ENCODE measurements at regions not wholly inside any gene's neighbourhood (a gene's known extent, or its start where the extent isn't known, plus 50 kb on each side); places are given as distances from the start of the nearest gene placed in this dataset.

DNA sequence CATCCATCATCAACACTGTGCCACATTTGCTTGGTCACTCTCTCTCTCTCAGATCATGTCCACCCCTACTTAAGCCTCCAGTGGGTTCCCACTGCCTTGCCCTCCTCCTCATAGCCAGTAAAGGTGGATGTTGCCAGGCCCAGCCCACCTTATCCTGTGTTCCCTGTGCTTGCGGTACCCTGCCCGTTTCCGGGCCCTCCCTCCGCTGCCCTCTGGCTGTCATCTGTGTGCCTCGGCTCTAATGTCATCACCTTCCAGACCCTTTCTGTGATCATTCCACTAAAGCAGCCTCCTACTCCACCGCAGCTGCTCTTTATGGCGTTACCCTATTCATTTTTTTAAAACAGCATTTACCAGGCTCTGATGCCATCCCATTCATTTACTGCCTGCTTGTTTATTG lies 305.7 kb upstream of the SKOR2 start:
- Histone ChIP-seq H3K27ac (no peak overlapping the region), H3K4me2 (no peak overlapping the region), H3K4me3 (no peak overlapping the region), H3K9me3 (no peaks in the 10 kb centered on the region), H3K4me1 (no peaks in the 10 kb centered on the region)
- no peak for TF ChIP-seq FOSL2 (IDR thresholded peaks at IDR 0.05)
- TF ChIP-seq FOSL2 (CRISPR knock-in tag; IDR thresholded peaks at IDR 0.05), result no peak
- TF ChIP-seq CBX2 (IDR thresholded peaks at IDR 0.05; ENCODE audit: borderline replicate concordance, low read depth), result no peak
- TF ChIP-seq JUNB (IDR thresholded peaks at IDR 0.05), result no peak
- TF ChIP-seq EHF (CRISPR knock-in tag; IDR thresholded peaks at IDR 0.05), result no peak
- TF ChIP-seq CHD4 (IDR thresholded peaks at IDR 0.05; ENCODE audit: borderline replicate concordance), result no peak
- no peak for TF ChIP-seq RARB (CRISPR knock-in tag; IDR thresholded peaks at IDR 0.05)
- TF ChIP-seq, protein P1, sequence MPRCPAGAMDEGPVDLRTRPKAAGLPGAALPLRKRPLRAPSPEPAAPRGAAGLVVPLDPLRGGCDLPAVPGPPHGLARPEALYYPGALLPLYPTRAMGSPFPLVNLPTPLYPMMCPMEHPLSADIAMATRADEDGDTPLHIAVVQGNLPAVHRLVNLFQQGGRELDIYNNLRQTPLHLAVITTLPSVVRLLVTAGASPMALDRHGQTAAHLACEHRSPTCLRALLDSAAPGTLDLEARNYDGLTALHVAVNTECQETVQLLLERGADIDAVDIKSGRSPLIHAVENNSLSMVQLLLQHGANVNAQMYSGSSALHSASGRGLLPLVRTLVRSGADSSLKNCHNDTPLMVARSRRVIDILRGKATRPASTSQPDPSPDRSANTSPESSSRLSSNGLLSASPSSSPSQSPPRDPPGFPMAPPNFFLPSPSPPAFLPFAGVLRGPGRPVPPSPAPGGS (IDR thresholded peaks at IDR 0.05), result no peak
- TF ChIP-seq, protein P2, sequence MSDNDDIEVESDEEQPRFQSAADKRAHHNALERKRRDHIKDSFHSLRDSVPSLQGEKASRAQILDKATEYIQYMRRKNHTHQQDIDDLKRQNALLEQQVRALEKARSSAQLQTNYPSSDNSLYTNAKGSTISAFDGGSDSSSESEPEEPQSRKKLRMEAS (IDR thresholded peaks at IDR 0.05), result no peak
- no peak for TF ChIP-seq ZFP36 (IDR thresholded peaks at IDR 0.05; ENCODE audit: borderline replicate concordance, partially characterized antibody)
- TF ChIP-seq MYC (IDR thresholded peaks at IDR 0.05; ENCODE audit: borderline replicate concordance, low read length), result no peak
- TF ChIP-seq KDM5A (IDR thresholded peaks at IDR 0.05), result no peak
- no peak for TF ChIP-seq HDAC2 (IDR thresholded peaks at IDR 0.05)
- TF ChIP-seq PHF8 (IDR thresholded peaks at IDR 0.05; ENCODE audit: borderline replicate concordance, low read depth), result no peak
- TF ChIP-seq GATA3 (IDR thresholded peaks at IDR 0.05; ENCODE audit: borderline replicate concordance), result no peak
- TF ChIP-seq POLR2A (IDR thresholded peaks at IDR 0.05; ENCODE audit: low read length), result no peak
- TF ChIP-seq, protein P3, sequence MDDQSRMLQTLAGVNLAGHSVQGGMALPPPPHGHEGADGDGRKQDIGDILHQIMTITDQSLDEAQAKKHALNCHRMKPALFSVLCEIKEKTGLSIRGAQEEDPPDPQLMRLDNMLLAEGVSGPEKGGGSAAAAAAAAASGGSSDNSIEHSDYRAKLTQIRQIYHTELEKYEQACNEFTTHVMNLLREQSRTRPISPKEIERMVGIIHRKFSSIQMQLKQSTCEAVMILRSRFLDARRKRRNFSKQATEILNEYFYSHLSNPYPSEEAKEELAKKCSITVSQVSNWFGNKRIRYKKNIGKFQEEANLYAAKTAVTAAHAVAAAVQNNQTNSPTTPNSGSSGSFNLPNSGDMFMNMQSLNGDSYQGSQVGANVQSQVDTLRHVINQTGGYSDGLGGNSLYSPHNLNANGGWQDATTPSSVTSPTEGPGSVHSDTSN (IDR thresholded peaks at IDR 0.05), result no peak
- TF ChIP-seq, protein P4, sequence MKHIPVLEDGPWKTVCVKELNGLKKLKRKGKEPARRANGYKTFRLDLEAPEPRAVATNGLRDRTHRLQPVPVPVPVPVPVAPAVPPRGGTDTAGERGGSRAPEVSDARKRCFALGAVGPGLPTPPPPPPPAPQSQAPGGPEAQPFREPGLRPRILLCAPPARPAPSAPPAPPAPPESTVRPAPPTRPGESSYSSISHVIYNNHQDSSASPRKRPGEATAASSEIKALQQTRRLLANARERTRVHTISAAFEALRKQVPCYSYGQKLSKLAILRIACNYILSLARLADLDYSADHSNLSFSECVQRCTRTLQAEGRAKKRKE (CRISPR knock-in tag; IDR thresholded peaks at IDR 0.05; ENCODE audit: low read depth), result no peak
- TF ChIP-seq RNF2 (IDR thresholded peaks at IDR 0.05; ENCODE audit: borderline replicate concordance, low read depth), result no peak
- TF ChIP-seq, protein P5, sequence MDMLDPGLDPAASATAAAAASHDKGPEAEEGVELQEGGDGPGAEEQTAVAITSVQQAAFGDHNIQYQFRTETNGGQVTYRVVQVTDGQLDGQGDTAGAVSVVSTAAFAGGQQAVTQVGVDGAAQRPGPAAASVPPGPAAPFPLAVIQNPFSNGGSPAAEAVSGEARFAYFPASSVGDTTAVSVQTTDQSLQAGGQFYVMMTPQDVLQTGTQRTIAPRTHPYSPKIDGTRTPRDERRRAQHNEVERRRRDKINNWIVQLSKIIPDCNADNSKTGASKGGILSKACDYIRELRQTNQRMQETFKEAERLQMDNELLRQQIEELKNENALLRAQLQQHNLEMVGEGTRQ (IDR thresholded peaks at IDR 0.05), result no peak
- ATAC-seq (no peak), FAIRE-seq (no peak), DNase-seq (ENCODE audit: low read depth in 1 of 2, low spot score in 1 of 2) (no peak)
- 69% methylated on average over 7 of the region's 7 CpGs for WGBS (ENCODE audit: missing lambda C conversion rate)
- CTCF ChIA-PET, result interaction anchor here (1.0 kb wide), 1 partner anchor 14 kb away, joined by 3 read pairs; no protein-coding TSS in a partner anchor
- POLR2A ChIA-PET, result no interaction called here

DNA sequence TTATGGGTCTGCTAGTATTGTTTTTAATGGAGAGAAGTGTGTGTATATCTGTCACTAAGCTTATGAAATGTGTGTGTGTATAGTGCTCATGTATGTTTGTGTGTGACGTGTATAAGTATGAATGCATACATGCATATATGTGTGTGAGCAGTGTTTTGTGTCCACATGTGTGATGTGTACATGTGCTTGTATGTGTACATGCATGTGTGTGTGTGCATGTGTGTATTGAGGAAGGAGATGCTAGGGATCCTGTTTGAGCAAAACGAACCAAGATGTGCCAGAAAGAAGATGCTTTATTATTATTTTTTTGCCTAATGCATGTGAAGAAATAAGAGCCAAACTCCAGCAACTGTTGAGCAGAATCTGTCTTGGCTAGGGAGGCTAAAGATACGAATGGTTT lies 301.3 kb upstream of the SKOR2 start:
- DNase-seq (ENCODE audit: low read depth in 1 of 2, low spot score in 1 of 2), result no peak
- no peak overlapping the region for H3K27ac ChIP-seq
- no peaks in the 10 kb centered on the region for H3K9me3 ChIP-seq
- H3K4me2 ChIP-seq, result no peak overlapping the region
- no peaks in the 10 kb centered on the region for H3K4me1 ChIP-seq
- TF ChIP-seq EP300 (IDR thresholded peaks at IDR 0.05) (no peak), RAD21 (conservative IDR thresholded peaks at IDR 0.05 in 1 of 2, IDR thresholded peaks at IDR 0.05 in 1 of 2) (no peak), SREBF2 (IDR thresholded peaks at IDR 0.05) (no peak), NPAS2 (CRISPR knock-in tag; IDR thresholded peaks at IDR 0.05; ENCODE audit: borderline replicate concordance) (no peak), CEBPB (IDR thresholded peaks at IDR 0.05) (no peak), RFX5 (IDR thresholded peaks at IDR 0.05) (no peak), KDM5A (IDR thresholded peaks at IDR 0.05) (no peak), MAZ (IDR thresholded peaks at IDR 0.05; ENCODE audit: borderline replicate concordance, low read depth, low read length) (no peak), SMC3 (IDR thresholded peaks at IDR 0.05) (no peak)
- TF ChIP-seq, protein P6, sequence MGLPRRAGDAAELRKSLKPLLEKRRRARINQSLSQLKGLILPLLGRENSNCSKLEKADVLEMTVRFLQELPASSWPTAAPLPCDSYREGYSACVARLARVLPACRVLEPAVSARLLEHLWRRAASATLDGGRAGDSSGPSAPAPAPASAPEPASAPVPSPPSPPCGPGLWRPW (IDR thresholded peaks at IDR 0.05), result no peak
- TF ChIP-seq, protein P2 (IDR thresholded peaks at IDR 0.05), result no peak
- FAIRE-seq, result no peak
- ChIA-PET POLR2A (no interaction called here), CTCF (no interaction called here)
- H3K4me3 ChIP-seq, result no peak overlapping the region
- WGBS (ENCODE audit: missing lambda C conversion rate), result 7% methylated on average over 3 of the region's 3 CpGs
- ATAC-seq, result no peak

Data from A549 (cell line).